NCI-H2196 treated with DMSO at 0.1 percent for 48 hours (cell line): ENCODE measurements at regions not wholly inside any gene's neighbourhood (a gene's known extent, or its start where the extent isn't known, plus 50 kb on each side); places are given as distances from the start of the nearest gene placed in this dataset.
"Not testable (repeated sequence)": the region's sequence is repeated elsewhere in the genome, so short reads cannot be mapped to it uniquely, and the experiment has no call there.

Experiments
- DNase-seq: peaks from one replicate; lab custom pipeline; 2025; ENCODE audit not compliant: unreplicated experiment; lab: John Stamatoyannopoulos, UW

- DNase-seq = not testable (repeated sequence)
Measured at GRCh38 chr5:18399461-18400327, 765.4 kb downstream of the TAF11L14 start.

GRCh38 chr5:18403141-18403540, 768.9 kb downstream of the TAF11L14 start:
- no peak for DNase-seq

DNA sequence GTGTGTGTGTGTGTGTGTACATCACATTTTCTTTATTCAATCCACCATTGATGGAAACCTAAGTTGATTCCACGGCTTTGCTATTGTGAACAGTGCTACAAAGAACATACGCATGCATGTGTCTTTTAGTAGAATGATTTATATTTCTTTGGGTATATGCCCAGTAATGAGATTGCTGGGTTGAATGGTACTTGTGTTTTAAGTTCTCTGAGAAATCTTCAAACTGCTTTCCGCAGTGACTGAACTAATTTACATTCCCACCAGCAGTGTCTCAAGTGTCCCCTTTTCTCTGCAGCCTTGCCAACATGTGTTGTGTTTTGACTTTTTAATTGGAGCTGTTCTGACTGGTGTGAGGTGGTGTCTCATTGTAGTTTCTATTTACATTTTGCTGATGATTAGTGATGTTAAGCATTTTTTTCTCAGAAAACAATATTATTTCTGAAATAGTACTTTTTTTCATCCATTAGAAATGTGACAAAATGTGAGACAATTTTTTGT, 769.7 kb downstream of the TAF11L14 start:
- DNase-seq = no peak

DNA sequence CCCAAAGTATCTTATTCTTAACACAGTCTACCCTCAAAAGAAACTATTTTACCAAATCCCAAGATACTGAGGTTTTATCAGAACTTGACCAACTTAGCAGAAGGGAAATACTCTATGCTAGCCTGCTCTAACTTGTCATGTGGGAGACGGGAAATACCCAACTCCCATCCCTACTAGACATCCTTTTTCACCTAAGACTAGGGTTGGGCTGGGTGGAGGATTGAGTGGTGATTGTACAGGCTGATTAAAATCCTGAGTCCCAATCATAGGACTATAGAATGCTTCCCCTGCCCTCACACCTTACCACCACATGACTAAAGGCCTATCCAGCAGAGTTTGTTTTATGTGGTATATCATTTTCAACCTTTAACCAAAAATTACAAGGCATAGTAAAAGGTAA, 786.5 kb downstream of the TAF11L14 start:
- no peak for DNase-seq

GRCh38 chr5:18433336-18433735, 799.1 kb downstream of the TAF11L14 start:
- DNase-seq = no peak

DNA sequence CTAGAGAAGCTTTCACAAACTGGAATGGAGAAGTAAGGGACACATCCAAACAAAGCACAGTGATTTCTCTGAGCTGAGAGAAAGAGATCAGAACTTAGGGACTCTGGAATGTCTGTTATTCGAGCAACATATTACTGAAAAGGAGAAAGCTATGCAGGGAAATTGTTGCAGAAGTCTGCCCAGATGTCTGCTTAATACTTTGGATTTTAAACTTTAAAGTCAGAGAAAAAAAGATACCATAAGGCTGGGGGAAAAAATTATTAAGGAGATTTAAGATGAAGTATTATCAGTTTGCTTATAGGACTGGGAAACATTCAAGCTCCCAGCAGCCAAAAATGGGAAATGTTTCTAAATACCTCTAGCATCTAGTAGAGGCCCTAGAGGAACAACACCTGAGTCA, 803.9 kb downstream of the TAF11L14 start:
- no peak for DNase-seq

DNA sequence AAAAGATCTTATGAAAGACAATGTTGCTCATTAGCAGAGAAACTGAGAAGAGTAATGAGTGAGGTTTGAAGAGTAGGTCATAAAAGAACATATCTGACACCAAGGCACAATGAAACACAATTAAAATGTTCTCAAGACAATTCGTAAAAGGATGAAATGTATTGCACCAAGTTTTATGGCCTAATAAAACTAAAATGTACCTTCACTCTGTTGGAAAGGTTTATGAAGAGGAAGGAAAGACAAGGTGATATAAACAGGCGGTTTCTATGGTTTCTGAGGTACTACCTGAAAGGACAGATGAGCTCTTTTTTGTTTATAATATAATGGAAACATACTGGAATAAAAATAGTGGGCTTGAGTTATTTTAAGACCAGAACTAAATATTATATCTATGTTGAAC, 821.3 kb downstream of the TAF11L14 start:
- no peak for DNase-seq

DNA sequence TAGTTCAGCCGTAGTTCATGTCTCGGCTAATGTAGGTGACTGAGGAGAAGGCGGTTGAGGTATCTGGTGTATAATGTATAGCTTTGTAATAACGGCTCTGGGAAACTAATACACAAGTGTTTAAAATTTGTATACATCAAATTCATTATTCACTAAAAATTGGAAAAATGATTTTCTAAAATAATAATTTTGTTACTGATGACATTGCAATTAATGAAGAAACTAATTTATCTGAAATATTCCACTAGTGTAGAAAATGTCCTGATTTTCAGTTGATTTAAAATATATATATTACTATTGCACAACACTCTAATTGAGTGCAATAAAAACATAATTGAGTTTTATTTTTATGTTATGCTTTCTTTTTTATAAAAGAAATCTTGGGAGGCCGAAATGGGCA, 823.0 kb downstream of the TAF11L14 start:
- no peak for DNase-seq

DNA sequence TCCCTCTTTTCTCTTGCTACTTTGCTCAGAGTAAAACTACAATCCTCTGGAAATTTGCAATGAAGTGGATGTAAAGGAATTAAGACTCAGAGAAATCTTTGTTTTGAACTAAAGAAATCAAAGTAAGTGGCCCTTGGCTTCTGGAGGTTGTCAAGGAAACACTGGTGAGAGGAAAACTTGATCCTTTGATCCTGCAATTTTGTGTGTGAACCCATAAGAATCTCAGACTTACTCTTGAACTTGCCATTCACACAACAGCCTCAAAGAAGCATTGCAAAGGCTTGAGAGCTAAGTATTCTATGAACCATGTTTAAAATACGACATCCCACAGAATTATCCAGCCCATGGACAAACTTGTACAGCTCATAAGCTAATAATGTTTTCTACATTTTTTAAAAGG, 827.5 kb downstream of the TAF11L14 start:
- DNase-seq = no peak

DNA sequence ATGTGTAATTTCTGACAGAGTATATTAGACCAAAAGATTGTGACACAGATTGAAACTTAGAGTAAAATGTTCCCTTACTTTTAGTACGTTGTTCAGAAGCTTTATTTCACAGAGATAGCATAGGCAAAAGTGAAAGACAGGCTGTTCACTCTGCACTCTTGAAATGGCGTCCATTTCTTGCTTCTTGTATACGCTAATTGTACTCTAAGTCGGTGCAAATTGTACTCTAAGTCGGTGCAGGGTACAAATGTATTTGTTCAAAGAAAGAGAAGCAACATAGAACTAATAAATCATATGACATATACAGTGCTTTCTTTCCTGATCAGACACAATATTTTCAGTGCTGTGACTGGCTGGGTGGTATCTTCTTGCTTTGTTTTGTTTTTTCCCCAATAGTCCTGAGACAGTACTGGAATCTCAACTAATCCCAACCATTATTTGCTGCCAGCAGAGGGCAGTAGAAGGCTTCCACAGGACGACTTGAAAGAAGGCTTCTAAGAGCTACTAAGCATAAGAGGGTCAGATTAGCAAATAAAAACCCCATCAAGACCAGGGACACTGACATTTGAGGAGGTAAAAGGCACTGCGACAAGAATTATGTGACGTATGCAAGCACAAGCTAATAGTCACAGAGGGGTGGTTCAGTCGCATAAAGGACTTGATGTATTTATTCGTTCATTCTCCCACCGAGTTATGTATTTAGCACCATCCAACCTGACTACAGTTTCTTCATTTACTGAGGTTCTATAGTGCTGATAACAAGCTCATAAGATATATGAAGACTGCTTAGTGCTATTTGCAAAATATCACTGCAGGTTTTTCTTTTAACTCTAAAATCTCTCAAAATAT, 831.8 kb downstream of the TAF11L14 start:
- DNase-seq = no peak

DNA sequence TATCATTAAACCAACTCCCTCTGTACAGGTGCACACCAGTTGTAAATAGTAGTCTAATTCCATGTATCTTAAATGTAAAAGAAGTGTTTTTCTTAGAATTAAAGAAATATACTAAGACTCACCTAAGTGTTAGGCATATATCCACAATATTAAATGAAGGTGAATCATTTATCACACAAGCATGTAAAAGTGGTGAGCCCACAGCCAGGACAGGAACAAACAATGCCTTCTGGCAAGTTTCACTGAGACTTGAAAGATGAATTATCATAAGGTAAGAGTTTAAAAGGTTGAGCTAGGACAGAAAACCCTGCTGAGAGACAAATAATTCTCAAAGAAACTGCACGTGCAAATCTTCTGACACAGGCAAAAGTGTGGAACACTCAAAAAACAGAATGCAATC, 832.5 kb downstream of the TAF11L14 start:
- DNase-seq = no peak

GRCh38 chr5:18471791-18472190, 837.5 kb downstream of the TAF11L14 start:
- not testable (repeated sequence) for DNase-seq

DNA sequence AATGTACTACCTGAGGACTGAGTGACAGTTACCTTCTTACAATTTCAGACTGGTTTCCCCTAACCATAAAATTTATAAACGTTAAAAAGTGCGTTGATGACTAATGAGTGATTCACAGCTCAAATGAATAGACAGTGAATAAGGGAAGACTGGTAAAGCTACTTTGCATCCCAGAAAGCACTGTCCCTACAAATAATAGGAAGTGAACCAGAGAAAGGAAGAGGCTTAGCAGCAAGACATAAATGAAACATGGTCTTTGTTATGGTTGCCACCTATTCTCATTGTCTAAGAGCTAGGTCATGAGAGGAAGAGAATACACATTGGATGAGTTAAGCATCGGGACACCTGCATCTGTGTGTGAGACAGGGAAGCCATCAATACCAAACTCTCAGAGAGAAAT, 849.2 kb downstream of the TAF11L14 start:
- no peak for DNase-seq

- DNase-seq = no peak
Measured at GRCh38 chr5:18487928-18488480, 853.7 kb downstream of the TAF11L14 start.

DNA sequence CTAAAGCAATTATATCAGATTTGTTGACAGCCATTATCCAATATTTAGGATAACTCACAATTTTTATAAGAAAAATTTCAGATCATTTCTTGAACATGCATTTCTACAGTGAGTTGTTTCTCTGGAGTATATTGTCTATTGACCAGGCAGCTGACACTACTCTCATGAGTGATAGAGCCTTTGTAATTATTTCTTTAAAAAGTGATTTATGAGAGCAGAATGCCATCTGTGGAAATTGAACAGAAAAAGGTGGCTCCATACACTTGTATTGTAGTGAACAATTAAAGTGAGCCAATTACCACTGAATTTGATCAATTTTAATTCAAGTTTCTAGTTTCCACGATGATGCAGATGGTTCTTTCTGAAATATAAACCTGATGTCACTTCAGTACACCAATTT, 855.4 kb downstream of the TAF11L14 start:
- DNase-seq = no peak

- DNase-seq = no peak
Measured at GRCh38 chr5:18491349-18491748, 857.1 kb downstream of the TAF11L14 start.

DNA sequence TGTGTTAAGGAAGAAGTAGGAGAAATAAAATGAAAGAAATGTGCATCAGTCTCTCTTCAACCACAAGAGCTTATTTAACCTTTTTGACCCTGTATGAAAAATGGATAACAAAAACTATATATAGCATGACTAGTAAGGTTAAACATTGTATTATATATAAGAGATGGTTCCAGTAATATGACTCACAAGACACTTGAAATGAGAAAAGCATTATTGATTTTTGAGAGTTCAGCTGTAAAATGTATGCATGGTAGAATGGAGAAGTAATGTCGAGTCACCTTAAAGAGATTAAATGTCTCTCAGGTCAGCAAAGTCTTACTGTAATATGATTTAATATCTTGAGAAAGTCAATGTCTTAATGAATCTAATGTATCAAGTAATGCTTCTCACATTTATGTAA, 860.9 kb downstream of the TAF11L14 start:
- DNase-seq = no peak

DNA sequence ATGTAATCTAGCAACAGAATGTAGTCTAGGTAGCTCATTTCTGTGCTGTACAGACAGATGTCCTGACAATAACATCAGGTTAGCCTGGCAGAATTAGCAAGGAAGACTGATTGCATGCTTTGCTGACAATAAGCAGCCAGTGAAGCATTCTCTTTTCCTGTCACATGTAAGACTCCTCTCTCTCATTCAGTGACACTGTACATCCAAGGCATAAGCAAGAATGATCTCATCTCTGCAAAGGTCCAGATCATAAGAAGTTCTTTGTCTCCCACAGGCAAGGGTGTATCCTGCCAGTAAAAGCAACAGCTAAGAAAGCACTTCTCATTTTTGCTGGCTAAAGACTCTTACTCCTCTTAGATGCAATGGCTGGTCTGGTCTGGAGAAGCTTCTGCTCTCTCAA, 861.8 kb downstream of the TAF11L14 start:
- DNase-seq = no peak

- DNase-seq = no peak
Measured at GRCh38 chr5:18497089-18497488, 862.8 kb downstream of the TAF11L14 start.

GRCh38 chr5:18503797-18504328, 869.6 kb downstream of the TAF11L14 start:
- no peak for DNase-seq

DNA sequence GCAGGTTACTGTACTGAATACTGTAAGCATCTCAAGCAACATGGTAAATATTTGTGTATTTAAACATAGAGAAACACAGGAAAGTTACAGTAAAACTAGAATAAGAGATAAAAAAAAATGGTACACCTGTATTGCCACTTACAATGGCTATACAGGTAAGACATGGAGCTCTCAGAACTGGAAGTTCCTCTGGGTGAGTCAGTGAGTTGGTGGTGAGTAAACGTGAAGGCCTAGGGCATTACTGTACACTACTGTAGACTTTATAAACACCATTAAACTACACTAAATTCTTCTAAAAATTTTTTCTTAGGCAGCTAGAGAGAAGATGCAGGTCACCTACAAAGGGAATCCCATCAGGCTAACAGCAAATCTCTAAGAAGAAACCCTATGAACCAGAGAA, 872.9 kb downstream of the TAF11L14 start:
- DNase-seq = no peak
